Type B pancreatic cell (in vitro differentiated cells): ENCODE measurements at regions not wholly inside any gene's neighbourhood (a gene's known extent, or its start where the extent isn't known, plus 50 kb on each side); places are given as distances from the start of the nearest gene placed in this dataset.

Experiments
- DNase-seq: peaks from one replicate; pipeline ENCODE4 v3.0.0; 2021; ENCODE audit warnings: mixed read lengths; ENCODE audit not compliant: unreplicated experiment; ENCODE audit errors: extremely low spot score
- H3K27ac Mint-ChIP-seq: 2 replicates; pipeline ENCODE4 v1.8.0; 2021; ENCODE audit warnings: mild to moderate bottlenecking, mixed read lengths
- H3K27me3 Mint-ChIP-seq: 2 replicates; pipeline ENCODE4 v1.8.0; 2021; ENCODE audit warnings: mixed read lengths
- H3K36me3 Mint-ChIP-seq: 2 replicates; pipeline ENCODE4 v1.8.0; 2021; ENCODE audit warnings: mixed read lengths
- H3K4me1 Mint-ChIP-seq: one replicate; pipeline ENCODE4 v1.8.0; 2021; ENCODE audit warnings: mixed read lengths; ENCODE audit not compliant: unreplicated experiment
- H3K4me3 Mint-ChIP-seq: 2 replicates; pipeline ENCODE4 v1.8.0; 2021; ENCODE audit warnings: mild to moderate bottlenecking, mixed read lengths
- H3K9me3 Mint-ChIP-seq: 2 replicates; pipeline ENCODE4 v1.8.0; 2021; ENCODE audit warnings: mixed read lengths
- TF ChIP-seq, protein P1 (sequence below): fragments of 200-600 bp; sonication (generic); conservative IDR thresholded peaks from 2 replicates; pipeline ENCODE4 v1.5.0; 2021; ENCODE audit warnings: antibody characterized with exemption, mild to moderate bottlenecking

DNA sequence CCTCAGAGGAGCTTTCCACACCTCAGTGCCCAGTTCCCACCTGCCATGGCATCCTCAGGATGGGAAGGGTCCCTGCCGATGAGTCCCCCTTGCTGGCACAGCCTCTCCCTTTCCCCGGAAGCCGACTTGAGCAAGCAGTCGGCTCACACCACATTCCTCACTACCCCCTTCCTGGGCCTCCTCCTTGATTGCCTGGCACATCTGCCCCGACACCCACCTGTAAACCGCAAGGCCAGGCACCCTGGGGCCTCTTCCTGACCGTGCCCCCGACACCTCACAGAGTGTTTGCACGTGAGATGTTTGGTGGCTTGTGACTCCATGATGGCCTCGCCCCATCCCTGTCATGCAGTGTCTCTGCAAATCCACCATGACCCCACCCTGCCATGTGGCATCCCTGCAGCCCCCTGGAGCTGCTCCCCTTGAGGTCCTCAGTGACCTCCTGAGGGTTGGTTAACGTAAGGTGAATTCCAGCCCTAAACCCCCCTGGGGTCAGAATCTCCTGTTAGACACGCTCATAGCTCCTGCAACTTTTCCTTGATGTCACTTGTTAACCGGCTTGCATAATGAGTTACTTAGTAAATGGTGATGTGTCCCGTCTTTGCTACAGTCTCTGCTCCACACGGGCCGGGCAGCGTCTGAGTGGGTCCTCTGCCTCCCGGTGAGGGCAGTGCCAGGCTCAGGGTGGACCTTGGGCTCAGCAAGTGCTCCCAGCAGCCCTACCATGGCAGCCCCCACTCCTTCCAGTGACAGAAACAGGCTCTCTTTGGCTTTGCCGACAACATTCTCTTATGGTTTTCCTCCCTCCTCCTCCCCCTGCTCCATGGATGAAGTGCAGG, 115.9 kb upstream of the FRMD1 start:
- TF ChIP-seq, protein P1, sequence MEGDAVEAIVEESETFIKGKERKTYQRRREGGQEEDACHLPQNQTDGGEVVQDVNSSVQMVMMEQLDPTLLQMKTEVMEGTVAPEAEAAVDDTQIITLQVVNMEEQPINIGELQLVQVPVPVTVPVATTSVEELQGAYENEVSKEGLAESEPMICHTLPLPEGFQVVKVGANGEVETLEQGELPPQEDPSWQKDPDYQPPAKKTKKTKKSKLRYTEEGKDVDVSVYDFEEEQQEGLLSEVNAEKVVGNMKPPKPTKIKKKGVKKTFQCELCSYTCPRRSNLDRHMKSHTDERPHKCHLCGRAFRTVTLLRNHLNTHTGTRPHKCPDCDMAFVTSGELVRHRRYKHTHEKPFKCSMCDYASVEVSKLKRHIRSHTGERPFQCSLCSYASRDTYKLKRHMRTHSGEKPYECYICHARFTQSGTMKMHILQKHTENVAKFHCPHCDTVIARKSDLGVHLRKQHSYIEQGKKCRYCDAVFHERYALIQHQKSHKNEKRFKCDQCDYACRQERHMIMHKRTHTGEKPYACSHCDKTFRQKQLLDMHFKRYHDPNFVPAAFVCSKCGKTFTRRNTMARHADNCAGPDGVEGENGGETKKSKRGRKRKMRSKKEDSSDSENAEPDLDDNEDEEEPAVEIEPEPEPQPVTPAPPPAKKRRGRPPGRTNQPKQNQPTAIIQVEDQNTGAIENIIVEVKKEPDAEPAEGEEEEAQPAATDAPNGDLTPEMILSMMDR, result no peak
- no peaks in the 10 kb centered on the region for H3K36me3 Mint-ChIP-seq
- DNase-seq, result peak; percentile 66
- H3K4me3 Mint-ChIP-seq, result no peak overlapping the region
- H3K9me3 Mint-ChIP-seq, result peaks cover 5% of the 10 kb centered on the region
- H3K27ac Mint-ChIP-seq, result no peak overlapping the region
- H3K27me3 Mint-ChIP-seq, result peaks cover 13% of the 10 kb centered on the region
- H3K4me1 Mint-ChIP-seq, result peaks cover 29% of the 10 kb centered on the region

DNA sequence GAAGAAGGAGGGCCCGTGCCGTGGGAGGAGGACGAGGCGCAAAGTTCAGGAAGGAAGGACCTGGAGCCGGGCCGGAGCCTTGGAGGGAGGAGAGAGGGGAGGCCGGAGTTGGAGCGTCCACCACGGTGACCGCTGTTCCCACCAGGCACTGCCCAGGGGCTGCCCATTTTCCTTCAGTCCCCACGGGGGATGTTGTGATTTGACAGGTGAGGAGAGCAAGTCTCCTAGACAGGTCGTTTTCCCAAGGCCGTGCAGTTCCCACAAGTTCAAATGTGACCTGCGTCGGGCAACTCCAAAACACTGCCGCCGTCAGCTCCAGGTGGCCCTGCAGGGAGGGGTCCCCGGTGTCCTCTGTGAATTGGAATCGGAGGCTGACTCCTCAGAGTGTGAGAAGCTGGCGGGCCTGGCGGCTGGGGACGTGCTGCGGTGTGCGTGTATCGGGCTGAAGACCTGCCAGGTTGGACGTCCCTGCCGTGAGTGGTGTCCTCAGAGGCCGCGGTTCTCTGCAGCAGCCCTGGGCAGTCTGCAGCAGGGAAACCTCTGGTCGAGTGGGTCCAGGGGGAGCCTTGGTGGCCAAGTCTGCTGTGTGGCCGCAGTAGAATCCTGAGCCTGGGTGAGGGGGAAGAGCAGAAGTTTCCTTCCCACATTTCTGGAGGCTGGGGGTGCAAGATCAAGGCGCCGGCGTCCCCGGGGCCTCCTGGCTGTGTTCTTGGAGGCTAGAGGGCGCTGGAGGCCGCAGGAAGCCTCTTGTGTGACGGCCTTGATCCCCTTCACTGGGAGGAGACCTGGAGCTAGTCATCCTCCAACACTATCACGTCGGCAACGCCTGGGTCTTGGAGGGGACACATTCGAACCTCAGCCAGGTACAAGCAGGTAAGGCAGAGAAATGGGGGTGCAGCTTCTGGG, 115.1 kb upstream of the FRMD1 start:
- Mint-ChIP-seq H3K27ac (no peak overlapping the region), H3K36me3 (no peaks in the 10 kb centered on the region), H3K4me1 (peaks cover 29% of the 10 kb centered on the region), H3K27me3 (peaks cover 13% of the 10 kb centered on the region), H3K4me3 (no peak overlapping the region), H3K9me3 (peaks cover 5% of the 10 kb centered on the region)
- peak; percentile 61 for DNase-seq
- TF ChIP-seq, protein P1, result peak; percentile 19

DNA sequence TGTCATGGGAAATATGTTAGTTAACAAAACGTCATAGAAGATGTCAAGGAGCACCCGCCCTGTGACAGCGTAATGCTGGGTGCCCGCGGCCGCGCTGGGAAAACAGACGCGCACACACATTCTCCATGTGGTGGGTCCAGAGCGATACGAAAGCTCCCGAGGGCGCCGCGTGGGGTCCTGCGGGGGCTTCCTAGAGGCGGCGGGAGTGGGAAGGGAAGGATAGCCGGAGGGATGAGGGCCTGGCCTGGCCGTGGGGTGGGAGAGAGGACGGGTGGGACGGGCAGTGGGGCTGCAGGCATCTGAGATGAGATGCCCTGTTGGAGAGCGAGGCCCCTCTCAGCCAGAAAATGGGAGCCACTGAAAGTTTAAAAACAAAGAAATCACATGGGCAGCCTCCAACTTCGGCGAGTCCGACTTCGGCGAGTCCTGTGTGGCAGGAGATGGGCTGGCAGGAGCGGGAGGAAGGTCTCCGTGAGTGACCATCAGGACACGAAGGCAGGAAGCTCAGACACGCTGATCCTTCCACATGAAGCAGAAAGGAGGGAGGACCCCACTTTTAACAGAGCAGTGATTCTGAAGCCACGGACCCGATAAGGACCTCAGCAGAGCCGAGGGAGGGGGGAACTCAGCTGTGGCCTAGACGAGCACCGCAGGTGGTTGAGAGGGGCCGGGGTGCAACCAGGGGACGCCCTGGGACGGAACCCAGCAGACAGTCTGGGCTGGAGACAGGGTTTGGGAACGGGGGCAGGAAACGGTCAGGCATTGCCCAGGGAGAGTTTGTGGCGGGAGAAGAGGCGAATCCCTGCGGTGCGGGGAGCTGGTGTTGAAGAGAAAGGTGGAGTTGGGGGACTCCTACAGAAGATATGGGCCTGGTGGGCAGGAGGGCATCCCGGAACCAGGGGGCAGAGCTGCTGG, 114.1 kb upstream of the FRMD1 start:
- no peak overlapping the region for H3K27ac Mint-ChIP-seq
- peak; percentile 58 for DNase-seq

DNA sequence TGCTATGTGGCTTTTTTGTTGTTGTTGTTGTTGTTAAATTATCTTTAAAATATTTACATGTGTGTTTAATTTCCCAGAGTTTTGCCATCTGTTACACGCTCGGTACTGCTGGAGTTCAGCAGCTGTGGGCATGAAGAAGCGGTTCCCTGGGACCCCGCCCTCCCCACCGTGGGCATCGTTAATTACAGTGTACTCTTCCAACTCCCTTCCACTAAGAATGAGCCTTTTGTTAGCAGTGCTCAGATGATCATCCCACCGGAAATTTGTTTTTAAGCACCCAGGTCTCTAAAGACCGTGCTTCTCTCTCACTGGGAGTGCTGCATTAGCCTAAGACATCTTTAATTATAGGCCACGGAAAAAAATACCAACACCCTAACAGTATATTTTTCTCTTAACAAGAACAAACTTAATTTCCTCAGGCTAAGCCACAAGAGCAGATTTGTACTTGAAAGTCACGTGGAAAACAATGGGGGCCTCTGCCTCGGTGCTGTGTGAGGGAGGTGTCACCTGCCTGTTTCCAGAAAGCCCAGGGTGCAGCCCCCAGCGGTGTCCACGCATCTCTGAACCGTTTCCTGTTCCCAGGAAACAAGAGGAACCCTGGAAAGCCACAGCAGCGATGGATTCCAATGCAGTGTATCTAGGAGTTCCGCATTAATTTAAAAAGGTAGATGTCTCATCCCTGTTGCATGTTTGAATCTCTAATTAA, 113.3 kb upstream of the FRMD1 start:
- DNase-seq, result peak; percentile 45
- Mint-ChIP-seq H3K4me1 (peaks cover 29% of the 10 kb centered on the region), H3K27ac (no peak overlapping the region), H3K36me3 (no peaks in the 10 kb centered on the region), H3K9me3 (peaks cover 5% of the 10 kb centered on the region), H3K27me3 (peaks cover 15% of the 10 kb centered on the region), H3K4me3 (no peak overlapping the region)
- TF ChIP-seq, protein P1, result no peak

More for the DNA sequence above, 114.1 kb upstream of the FRMD1 start:
- H3K9me3 Mint-ChIP-seq, result peaks cover 5% of the 10 kb centered on the region
- no peaks in the 10 kb centered on the region for H3K36me3 Mint-ChIP-seq
- peaks cover 29% of the 10 kb centered on the region for H3K4me1 Mint-ChIP-seq
- peaks cover 15% of the 10 kb centered on the region for H3K27me3 Mint-ChIP-seq
- TF ChIP-seq, protein P1, result no peak
- no peak overlapping the region for H3K4me3 Mint-ChIP-seq
